ENCODE measurements at regions not wholly inside any gene's neighbourhood (a gene's known extent, or its start where the extent isn't known, plus 50 kb on each side); places are given as distances from the start of the nearest gene placed in this dataset.

GRCh38 chr10:33036670-33037069, 78.6 kb upstream of the ITGB1 start:
- DNase-seq (no peak), ATAC-seq (no peak)
- ChIA-PET POLR2A (no interaction called here), CTCF (no interaction called here)
- H3K27ac Mint-ChIP-seq: no peak overlapping the region
- no peaks in the 10 kb centered on the region for H3K4me1 Mint-ChIP-seq (ENCODE audit: low read depth)
- intact Hi-C loops (cut with micrococcal nuclease): no loop called here
- TF ChIP-seq CTCF (IDR thresholded peaks at IDR 0.05): no peak
- no peak overlapping the region for H3K4me3 Mint-ChIP-seq
- H3K36me3 Mint-ChIP-seq (ENCODE audit: low read depth): no peaks in the 10 kb centered on the region
- peaks cover 2% of the 10 kb centered on the region for H3K27me3 Mint-ChIP-seq
- no peaks in the 10 kb centered on the region for H3K9me3 Mint-ChIP-seq

- Mint-ChIP-seq H3K36me3 (ENCODE audit: low read depth) (no peaks in the 10 kb centered on the region), H3K27ac (no peak overlapping the region), H3K9me3 (no peaks in the 10 kb centered on the region), H3K4me1 (ENCODE audit: low read depth) (no peaks in the 10 kb centered on the region), H3K4me3 (no peak overlapping the region), H3K27me3 (no peaks in the 10 kb centered on the region)
- POLR2A ChIA-PET: no interaction called here
- CTCF ChIA-PET: no interaction called here
- no peak for TF ChIP-seq CTCF (IDR thresholded peaks at IDR 0.05)
- ATAC-seq (no peak), DNase-seq (no peak)
- intact Hi-C loops (cut with micrococcal nuclease): no loop called here
These were observed 77.4 kb upstream of the ITGB1 start for GRCh38 chr10:33035411-33035810.

GRCh38 chr10:33034931-33035330, 76.9 kb upstream of the ITGB1 start:
- DNase-seq (no peak), ATAC-seq (no peak)
- Mint-ChIP-seq H3K36me3 (ENCODE audit: low read depth) (no peaks in the 10 kb centered on the region), H3K27me3 (no peaks in the 10 kb centered on the region), H3K9me3 (no peaks in the 10 kb centered on the region), H3K4me1 (ENCODE audit: low read depth) (no peaks in the 10 kb centered on the region), H3K27ac (no peak overlapping the region), H3K4me3 (no peak overlapping the region)
- TF ChIP-seq CTCF (IDR thresholded peaks at IDR 0.05): no peak
- CTCF ChIA-PET: no interaction called here
- POLR2A ChIA-PET: no interaction called here
- intact Hi-C loops (cut with micrococcal nuclease): no loop called here

- peaks cover 9% of the 10 kb centered on the region for H3K4me1 Mint-ChIP-seq (ENCODE audit: low read depth)
- intact Hi-C loops (cut with micrococcal nuclease): no loop called here
- no peaks in the 10 kb centered on the region for H3K9me3 Mint-ChIP-seq
- TF ChIP-seq CTCF (IDR thresholded peaks at IDR 0.05): no peak
- DNase-seq: no peak
- no peak for ATAC-seq
- no peak overlapping the region for H3K4me3 Mint-ChIP-seq
- POLR2A ChIA-PET: no interaction called here
- H3K27ac Mint-ChIP-seq: no peak overlapping the region
- no peaks in the 10 kb centered on the region for H3K27me3 Mint-ChIP-seq
- CTCF ChIA-PET: interaction anchor here (0.6 to 2.4 kb wide), 4 partner anchors 11 to 123 kb away, joined by 3 to 11 read pairs (median 5); no protein-coding TSS in a partner anchor
- H3K36me3 Mint-ChIP-seq (ENCODE audit: low read depth): no peaks in the 10 kb centered on the region
These were observed 74.7 kb upstream of the ITGB1 start for GRCh38 chr10:33032654-33033151.

- intact Hi-C loops (cut with micrococcal nuclease): no loop called here
- H3K27ac Mint-ChIP-seq: no peak overlapping the region
- ChIA-PET CTCF (interaction anchor here (1.3 to 2.4 kb wide), 3 partner anchors 11 to 124 kb away, joined by 3 to 11 read pairs (median 7); no protein-coding TSS in a partner anchor), POLR2A (no interaction called here)
- ATAC-seq: no peak
- H3K36me3 Mint-ChIP-seq (ENCODE audit: low read depth): no peaks in the 10 kb centered on the region
- no peak overlapping the region for H3K4me3 Mint-ChIP-seq
- no peak for DNase-seq
- H3K9me3 Mint-ChIP-seq: no peaks in the 10 kb centered on the region
- TF ChIP-seq CTCF (IDR thresholded peaks at IDR 0.05): no peak
- H3K27me3 Mint-ChIP-seq: no peaks in the 10 kb centered on the region
- H3K4me1 Mint-ChIP-seq (ENCODE audit: low read depth): peaks cover 15% of the 10 kb centered on the region
These were observed 74.0 kb upstream of the ITGB1 start for GRCh38 chr10:33031815-33032653.
